ENCODE measurements at regions not wholly inside any gene's neighbourhood (a gene's known extent, or its start where the extent isn't known, plus 50 kb on each side); places are given as distances from the start of the nearest gene placed in this dataset.

- TF ChIP-seq, protein P1, sequence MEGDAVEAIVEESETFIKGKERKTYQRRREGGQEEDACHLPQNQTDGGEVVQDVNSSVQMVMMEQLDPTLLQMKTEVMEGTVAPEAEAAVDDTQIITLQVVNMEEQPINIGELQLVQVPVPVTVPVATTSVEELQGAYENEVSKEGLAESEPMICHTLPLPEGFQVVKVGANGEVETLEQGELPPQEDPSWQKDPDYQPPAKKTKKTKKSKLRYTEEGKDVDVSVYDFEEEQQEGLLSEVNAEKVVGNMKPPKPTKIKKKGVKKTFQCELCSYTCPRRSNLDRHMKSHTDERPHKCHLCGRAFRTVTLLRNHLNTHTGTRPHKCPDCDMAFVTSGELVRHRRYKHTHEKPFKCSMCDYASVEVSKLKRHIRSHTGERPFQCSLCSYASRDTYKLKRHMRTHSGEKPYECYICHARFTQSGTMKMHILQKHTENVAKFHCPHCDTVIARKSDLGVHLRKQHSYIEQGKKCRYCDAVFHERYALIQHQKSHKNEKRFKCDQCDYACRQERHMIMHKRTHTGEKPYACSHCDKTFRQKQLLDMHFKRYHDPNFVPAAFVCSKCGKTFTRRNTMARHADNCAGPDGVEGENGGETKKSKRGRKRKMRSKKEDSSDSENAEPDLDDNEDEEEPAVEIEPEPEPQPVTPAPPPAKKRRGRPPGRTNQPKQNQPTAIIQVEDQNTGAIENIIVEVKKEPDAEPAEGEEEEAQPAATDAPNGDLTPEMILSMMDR (IDR thresholded peaks at IDR 0.05) = no peak
- TF ChIP-seq POLR2A (IDR thresholded peaks at IDR 0.05) = no peak
These were observed 409.8 kb upstream of the TMCO5A start for GRCh38 chr15:37524601-37525000.
